HCT116 (cell line): ENCODE measurements at regions not wholly inside any gene's neighbourhood (a gene's known extent, or its start where the extent isn't known, plus 50 kb on each side); places are given as distances from the start of the nearest gene placed in this dataset.

Experiments used
- ATAC-seq: fragments of 200-7000 bp; cut with Tn5 transposase; 2 replicates; pipeline ENCODE4 v1.9.1; 2020; ENCODE audit warnings: mild to moderate bottlenecking, moderate library complexity
- BruUV-seq: library from RNA; stranded (reverse); fragments of 400-500 nt; replicated peaks from 2 replicates; lab custom pipeline; 2021; lab: Mats Ljungman, UMichigan
- CTCF ChIA-PET: fragments of 300-600 bp; sonication (Branson Sonifier 250); formaldehyde crosslinking; loops from one replicate; lab custom pipeline; 2021; ENCODE audit warnings: antibody characterized with exemption; lab: Charles Lee
- POLR2A ChIA-PET: fragments of 300-600, 350-600 bp; sonication (Branson Sonifier 250); formaldehyde crosslinking; loops from one replicate; lab custom pipeline; 2021; ENCODE audit warnings: antibody characterized with exemption; lab: Charles Lee
- RAD21 ChIA-PET, 2 experiments: fragments of 300-600 bp; sonication (Branson Sonifier 250); formaldehyde crosslinking; loops; one replicate each; lab custom pipeline; 2023; ENCODE audit warnings: low total read pairs in 2 of 2; ENCODE audit not compliant: uncharacterized antibody in 2 of 2, unreplicated experiment in 2 of 2, low non-redundant PET in 1 of 2; lab: Charles Lee
- DNase-seq: peaks from one replicate; pipeline ENCODE4 v3.0.0-alpha.2; 2010; ENCODE audit warnings: low read depth, low spot score
- H2AFZ ChIP-seq: fragments of 200-600 bp; shearing (Covaris generic), sonication (generic); 2 replicates; pipeline ENCODE4 v1.6.1; 2017; ENCODE audit warnings: low read depth, mixed run types, mixed read lengths, antibody characterized with exemption, low read length; ENCODE audit not compliant: poor library complexity, severe bottlenecking
- H3K27ac ChIP-seq: 2 replicates; pipeline ENCODE4 v1.5.1; 2012; ENCODE audit warnings: low read depth, low read length
- H3K27me3 ChIP-seq: fragments of 200-600 bp; sonication (generic); 2 replicates; pipeline ENCODE4 v1.6.1; 2016; ENCODE audit warnings: mixed run types, low read length, mixed read lengths; ENCODE audit not compliant: insufficient read depth
- H3K36me3 ChIP-seq, 2 experiments: fragments of 200-500 bp in 1 of 2; fragments of 200-600 bp in 1 of 2; sonication (Bioruptor generic) in 1 of 2; sonication (generic) in 1 of 2; 2 replicates each; pipeline versions ENCODE4 v1.5.1 to v1.6.1; 2014 to 2016; ENCODE audit warnings: low read length in 2 of 2, inconsistent platforms in 1 of 2, mixed read lengths in 1 of 2, mixed run types in 1 of 2; ENCODE audit not compliant: insufficient read depth in 2 of 2, control insufficient read depth in 1 of 2
- H3K4me1 ChIP-seq, 2 experiments: fragments of 200-600 bp in 1 of 2; sonication (generic) in 1 of 2; 2 replicates each; pipeline versions ENCODE4 v1.5.1 to v1.6.1; 2012 to 2017; ENCODE audit warnings: low read length in 2 of 2, inconsistent platforms in 1 of 2, mild to moderate bottlenecking in 1 of 2, mixed read lengths in 1 of 2, mixed run types in 1 of 2, moderate library complexity in 1 of 2; ENCODE audit not compliant: insufficient read depth in 2 of 2, control insufficient read depth in 1 of 2
- H3K4me2 ChIP-seq: fragments of 200-600 bp; sonication (generic); 2 replicates; pipeline ENCODE4 v1.6.1; 2017; ENCODE audit warnings: mixed run types, low read length, mixed read lengths
- H3K4me3 ChIP-seq, 2 experiments: fragments of 200-600 bp in 1 of 2; sonication (generic) in 1 of 2; replicated peaks in 1 of 2; 2 replicates each; pipeline ENCODE4 v1.5.1; 2011 to 2016; ENCODE audit warnings: low read length in 2 of 2, control low read depth in 1 of 2, low read depth in 1 of 2, mild to moderate bottlenecking in 1 of 2, mixed read lengths in 1 of 2, mixed run types in 1 of 2
- H3K79me2 ChIP-seq: fragments of 200-600 bp; sonication (generic); 2 replicates; pipeline ENCODE4 v1.6.1; 2017; ENCODE audit warnings: mild to moderate bottlenecking, mixed run types, low read length, moderate library complexity, mixed read lengths; ENCODE audit not compliant: insufficient read depth
- H3K9ac ChIP-seq: fragments of 200-600 bp; sonication (generic); 2 replicates; pipeline ENCODE4 v1.6.1; 2016; ENCODE audit warnings: low read length, mixed read lengths
- H3K9me2 ChIP-seq: fragments of 200-600 bp; sonication (generic), shearing (Covaris generic); 2 replicates; pipeline ENCODE4 v1.6.1; 2017; ENCODE audit warnings: mixed run types, mild to moderate bottlenecking, moderate library complexity; ENCODE audit not compliant: insufficient read depth
- H3K9me3 ChIP-seq, 2 experiments: fragments of 200-500 bp in 1 of 2; fragments of 200-600 bp in 1 of 2; sonication (Bioruptor generic) in 1 of 2; sonication (generic) in 1 of 2; 2 replicates each; pipeline ENCODE4 v1.6.1; 2014 to 2017; ENCODE audit warnings: low read length in 2 of 2, mixed read lengths in 2 of 2, inconsistent platforms in 1 of 2, low read depth in 1 of 2, mild to moderate bottlenecking in 1 of 2, mixed run types in 1 of 2, moderate library complexity in 1 of 2; ENCODE audit not compliant: control insufficient read depth in 1 of 2, insufficient read depth in 1 of 2
- H4K20me1 ChIP-seq: fragments of 200-600 bp; sonication (generic), shearing (Covaris generic); 2 replicates; pipeline ENCODE4 v1.6.1; 2017; ENCODE audit warnings: mixed run types, mild to moderate bottlenecking, moderate library complexity; ENCODE audit not compliant: insufficient read depth
- CBX3 ChIP-seq: IDR thresholded peaks from 2 replicates; pipeline ENCODE4 v1.6.1; 2012; ENCODE audit warnings: low read depth
- EZH2 ChIP-seq: fragments of 200-600 bp; sonication (generic); IDR thresholded peaks from 2 replicates; pipeline ENCODE4 v1.6.1; 2017; ENCODE audit warnings: antibody characterized with exemption, mixed run types
- FOSL1 ChIP-seq: IDR thresholded peaks from 2 replicates; pipeline ENCODE4 v1.6.1; 2012; ENCODE audit warnings: low read depth
- JUND ChIP-seq: IDR thresholded peaks from 2 replicates; pipeline ENCODE4 v1.6.1; 2012
- POLR2AphosphoS5 ChIP-seq: IDR thresholded peaks from 2 replicates; pipeline ENCODE4 v1.6.1; 2011; ENCODE audit warnings: mild to moderate bottlenecking, low read depth, low read length, moderate library complexity
- RAD21 ChIP-seq: IDR thresholded peaks from 2 replicates; pipeline ENCODE4 v1.6.1; 2012; ENCODE audit warnings: low read depth, mild to moderate bottlenecking
- SIN3A ChIP-seq: IDR thresholded peaks from 2 replicates; pipeline ENCODE4 v1.6.1; 2012; ENCODE audit warnings: low read depth
- SP1 ChIP-seq: IDR thresholded peaks from 2 replicates; pipeline ENCODE4 v1.6.1; 2012; ENCODE audit warnings: low read depth
- TCF7L2 ChIP-seq: IDR thresholded peaks from 2 replicates; pipeline ENCODE4 v1.7.0; 2011; ENCODE audit warnings: borderline replicate concordance, inconsistent platforms; ENCODE audit not compliant: insufficient read depth, insufficient read length; ENCODE audit errors: extremely low read depth
- YY1 ChIP-seq: IDR thresholded peaks from 2 replicates; pipeline ENCODE4 v1.6.1; 2011; ENCODE audit warnings: low read length, low read depth, moderate library complexity, mild to moderate bottlenecking; ENCODE audit not compliant: insufficient replicate concordance; ENCODE audit errors: extremely low read depth
- intact Hi-C: fragments of 100-400 bp; cut with micrococcal nuclease; formaldehyde crosslinking; loops from 2 replicates; pipeline ENCODE4 v1.10.0; 2022
- TF ChIP-seq, protein P1 (sequence below): IDR thresholded peaks from 2 replicates; pipeline ENCODE4 v1.6.1; 2012
- TF ChIP-seq, protein P2 (sequence below): IDR thresholded peaks from 2 replicates; pipeline ENCODE4 v1.6.1; 2012
- TF ChIP-seq, protein P3 (sequence below): IDR thresholded peaks from 2 replicates; pipeline ENCODE4 v1.6.1; 2012; ENCODE audit warnings: low read depth

DNA sequence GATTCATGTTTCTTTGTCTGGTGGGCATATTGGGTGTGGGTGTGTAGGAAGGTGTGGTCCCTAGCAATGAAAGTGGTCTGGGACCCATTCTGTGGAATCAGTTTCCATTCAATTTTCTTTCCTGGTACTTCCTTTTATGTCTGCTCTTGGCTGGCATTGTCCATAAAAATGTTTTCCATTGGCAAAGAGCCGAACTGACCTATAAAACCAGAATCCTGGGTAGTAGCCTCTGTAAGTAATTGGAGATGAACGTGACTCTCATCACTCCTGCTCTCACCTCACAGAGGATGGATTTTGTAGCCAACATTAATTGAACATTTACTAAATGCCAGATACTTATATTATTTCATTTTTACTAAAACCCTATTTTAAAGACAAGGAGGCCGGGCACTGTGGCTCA is 66.5 kb upstream of the IRX3 start (continued):
- no peak for TF ChIP-seq SIN3A
- TF ChIP-seq TCF7L2: no peak

DNA sequence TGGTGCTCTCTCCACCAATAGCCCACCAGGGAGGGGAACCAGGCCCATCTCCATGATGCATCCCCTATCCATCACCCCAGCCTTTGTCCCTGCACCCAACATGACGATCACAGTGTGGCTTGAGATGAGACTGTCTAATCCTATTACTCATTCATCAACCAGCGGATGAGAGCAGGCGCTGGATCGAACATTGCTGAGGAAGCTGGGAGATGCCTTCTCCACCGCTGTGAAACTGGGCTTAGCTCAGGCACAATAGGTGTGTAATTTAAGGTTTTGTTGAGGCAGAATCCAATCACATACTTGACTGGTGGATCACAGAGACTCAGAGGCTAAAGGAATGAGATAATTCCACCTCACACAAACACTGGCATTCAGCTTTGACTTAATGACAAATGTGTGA is 64.6 kb upstream of the IRX3 start:
- RAD21 ChIA-PET: no interaction called here
- Histone ChIP-seq H3K4me3 (no peak overlapping the region), H3K27me3 (0 out of 2 replicates have a peak, but pooled peaks cover 7% of the 10 kb centered on the region), H3K9ac (no peak overlapping the region), H3K9me2 (no peaks in the 10 kb centered on the region), H3K27ac (no peak overlapping the region), H3K79me2 (no peaks in the 10 kb centered on the region), H3K4me2 (no peak overlapping the region), H3K4me1 (peaks cover 0 to 4% of the 10 kb centered on the region in 2 experiments; a peak in 1 of 4 replicates), H3K36me3 (no peaks in the 10 kb centered on the region), H4K20me1 (no peaks in the 10 kb centered on the region), H2AFZ (no peak overlapping the region), H3K9me3 (no peaks in the 10 kb centered on the region; a peak in 1 of 4 replicates)
- no peak for ATAC-seq
- BruUV-seq: no TSS peak
- TF ChIP-seq YY1 (no peak), SIN3A (no peak), POLR2AphosphoS5 (no peak), CBX3 (no peak), FOSL1 (no peak), TCF7L2 (no peak), EZH2 (no peak), RAD21 (no peak), JUND (no peak), SP1 (no peak)
- TF ChIP-seq, protein P1, sequence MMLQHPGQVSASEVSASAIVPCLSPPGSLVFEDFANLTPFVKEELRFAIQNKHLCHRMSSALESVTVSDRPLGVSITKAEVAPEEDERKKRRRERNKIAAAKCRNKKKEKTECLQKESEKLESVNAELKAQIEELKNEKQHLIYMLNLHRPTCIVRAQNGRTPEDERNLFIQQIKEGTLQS: no peak
- TF ChIP-seq, protein P2, sequence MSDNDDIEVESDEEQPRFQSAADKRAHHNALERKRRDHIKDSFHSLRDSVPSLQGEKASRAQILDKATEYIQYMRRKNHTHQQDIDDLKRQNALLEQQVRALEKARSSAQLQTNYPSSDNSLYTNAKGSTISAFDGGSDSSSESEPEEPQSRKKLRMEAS: no peak
- TF ChIP-seq, protein P3, sequence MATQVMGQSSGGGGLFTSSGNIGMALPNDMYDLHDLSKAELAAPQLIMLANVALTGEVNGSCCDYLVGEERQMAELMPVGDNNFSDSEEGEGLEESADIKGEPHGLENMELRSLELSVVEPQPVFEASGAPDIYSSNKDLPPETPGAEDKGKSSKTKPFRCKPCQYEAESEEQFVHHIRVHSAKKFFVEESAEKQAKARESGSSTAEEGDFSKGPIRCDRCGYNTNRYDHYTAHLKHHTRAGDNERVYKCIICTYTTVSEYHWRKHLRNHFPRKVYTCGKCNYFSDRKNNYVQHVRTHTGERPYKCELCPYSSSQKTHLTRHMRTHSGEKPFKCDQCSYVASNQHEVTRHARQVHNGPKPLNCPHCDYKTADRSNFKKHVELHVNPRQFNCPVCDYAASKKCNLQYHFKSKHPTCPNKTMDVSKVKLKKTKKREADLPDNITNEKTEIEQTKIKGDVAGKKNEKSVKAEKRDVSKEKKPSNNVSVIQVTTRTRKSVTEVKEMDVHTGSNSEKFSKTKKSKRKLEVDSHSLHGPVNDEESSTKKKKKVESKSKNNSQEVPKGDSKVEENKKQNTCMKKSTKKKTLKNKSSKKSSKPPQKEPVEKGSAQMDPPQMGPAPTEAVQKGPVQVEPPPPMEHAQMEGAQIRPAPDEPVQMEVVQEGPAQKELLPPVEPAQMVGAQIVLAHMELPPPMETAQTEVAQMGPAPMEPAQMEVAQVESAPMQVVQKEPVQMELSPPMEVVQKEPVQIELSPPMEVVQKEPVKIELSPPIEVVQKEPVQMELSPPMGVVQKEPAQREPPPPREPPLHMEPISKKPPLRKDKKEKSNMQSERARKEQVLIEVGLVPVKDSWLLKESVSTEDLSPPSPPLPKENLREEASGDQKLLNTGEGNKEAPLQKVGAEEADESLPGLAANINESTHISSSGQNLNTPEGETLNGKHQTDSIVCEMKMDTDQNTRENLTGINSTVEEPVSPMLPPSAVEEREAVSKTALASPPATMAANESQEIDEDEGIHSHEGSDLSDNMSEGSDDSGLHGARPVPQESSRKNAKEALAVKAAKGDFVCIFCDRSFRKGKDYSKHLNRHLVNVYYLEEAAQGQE: no peak
- POLR2A ChIA-PET: no interaction called here
- intact Hi-C loops: no loop called here
- CTCF ChIA-PET: no interaction called here
- DNase-seq: no peak
